Trophoblast cell (in vitro differentiated cells and primary cell): ENCODE measurements at regions not wholly inside any gene's neighbourhood (a gene's known extent, or its start where the extent isn't known, plus 50 kb on each side); places are given as distances from the start of the nearest gene placed in this dataset.
"Not testable (repeated sequence)": the region's sequence is repeated elsewhere in the genome, so short reads cannot be mapped to it uniquely, and the experiment has no call there.

Experiments used
- DNase-seq, 2 donors: peaks; one replicate each; pipeline ENCODE4 v3.0.0-alpha.2; 2016
- H2AFZ ChIP-seq: 2 replicates; pipeline ENCODE4 v1.6.1; 2013; ENCODE audit warnings: low read length, moderate library complexity, mild to moderate bottlenecking; ENCODE audit not compliant: insufficient read depth, poor library complexity
- H2AK5ac ChIP-seq: 2 replicates; pipeline ENCODE4 v1.6.1; 2013; ENCODE audit warnings: mild to moderate bottlenecking, low read length
- H2BK120ac ChIP-seq: 2 replicates; pipeline ENCODE4 v1.6.1; 2013; ENCODE audit warnings: low read length, mild to moderate bottlenecking, moderate library complexity; ENCODE audit not compliant: insufficient read depth, poor library complexity
- H2BK12ac ChIP-seq: 2 replicates; pipeline ENCODE4 v1.6.1; 2013; ENCODE audit warnings: mild to moderate bottlenecking, low read length, moderate library complexity
- H2BK5ac ChIP-seq: 2 replicates; pipeline ENCODE4 v1.6.1; 2013; ENCODE audit warnings: low read length, low read depth, moderate library complexity, mild to moderate bottlenecking; ENCODE audit not compliant: poor library complexity
- H3K14ac ChIP-seq: 2 replicates; pipeline ENCODE4 v1.6.1; 2013; ENCODE audit warnings: mild to moderate bottlenecking, low read length
- H3K18ac ChIP-seq: 2 replicates; pipeline ENCODE4 v1.6.1; 2013; ENCODE audit warnings: mild to moderate bottlenecking, low read length
- H3K23ac ChIP-seq: 2 replicates; pipeline ENCODE4 v1.6.1; 2013; ENCODE audit warnings: low read length
- H3K27ac ChIP-seq: 2 replicates; pipeline ENCODE4 v1.5.1; 2013; ENCODE audit warnings: low read depth, mild to moderate bottlenecking, inconsistent platforms, low read length, moderate library complexity
- H3K27me3 ChIP-seq: 2 replicates; pipeline ENCODE4 v1.6.1; 2013; ENCODE audit warnings: inconsistent platforms, mild to moderate bottlenecking, low read length, moderate library complexity; ENCODE audit not compliant: insufficient read depth
- H3K36me3 ChIP-seq, 2 experiments: 1 replicate in 1 of 2; 2 replicates in 1 of 2; pipeline ENCODE4 v1.6.1; 2013; ENCODE audit warnings: low read length in 2 of 2, mild to moderate bottlenecking in 2 of 2, moderate library complexity in 1 of 2; ENCODE audit not compliant: insufficient read depth in 2 of 2, control insufficient read depth in 1 of 2
- H3K4ac ChIP-seq: 2 replicates; pipeline ENCODE4 v1.6.1; 2013; ENCODE audit warnings: low read depth, mild to moderate bottlenecking, low read length, moderate library complexity
- H3K4me1 ChIP-seq, 2 experiments: 1 replicate in 1 of 2; 2 replicates in 1 of 2; pipeline ENCODE4 v1.6.1; 2013; ENCODE audit warnings: low read length in 2 of 2, mild to moderate bottlenecking in 2 of 2, moderate library complexity in 1 of 2; ENCODE audit not compliant: insufficient read depth in 2 of 2, control insufficient read depth in 1 of 2
- H3K4me2 ChIP-seq: 2 replicates; pipeline ENCODE4 v1.6.1; 2013; ENCODE audit warnings: inconsistent platforms, mild to moderate bottlenecking, low read length, moderate library complexity
- H3K4me3 ChIP-seq: 2 replicates; pipeline ENCODE4 v1.5.1; 2013; ENCODE audit warnings: mild to moderate bottlenecking, low read depth, low read length, inconsistent platforms
- H3K79me1 ChIP-seq: one replicate; pipeline ENCODE4 v1.6.1; 2013; ENCODE audit warnings: low read length
- H3K79me2 ChIP-seq: 2 replicates; pipeline ENCODE4 v1.6.1; 2013; ENCODE audit warnings: low read length, mild to moderate bottlenecking; ENCODE audit not compliant: control insufficient read depth, insufficient read depth, poor library complexity
- H3K9ac ChIP-seq: 2 replicates; pipeline ENCODE4 v1.6.1; 2013; ENCODE audit warnings: mild to moderate bottlenecking, low read length
- H3K9me3 ChIP-seq: 2 replicates; pipeline ENCODE4 v1.6.1; 2013; ENCODE audit warnings: low read depth, mild to moderate bottlenecking, control low read depth, inconsistent platforms, low read length; ENCODE audit not compliant: insufficient read depth
- H4K12ac ChIP-seq: 2 replicates; pipeline ENCODE4 v1.6.1; 2013; ENCODE audit warnings: low read depth, mild to moderate bottlenecking, low read length, moderate library complexity
- H4K8ac ChIP-seq: 2 replicates; pipeline ENCODE4 v1.6.1; 2013; ENCODE audit warnings: low read depth, mild to moderate bottlenecking, low read length, moderate library complexity
- H4K91ac ChIP-seq: one replicate; pipeline ENCODE4 v1.6.1; 2013; ENCODE audit warnings: low read depth, mild to moderate bottlenecking, low read length, moderate library complexity
- WGBS: extraction: QIAGEN DNeasy Blood & Tissue Kit; methylation state at CpG from one replicate; pipeline ENCODE4 v1.1.7; 2013; ENCODE audit warnings: missing lambda C conversion rate; ENCODE audit not compliant: insufficient read length, insufficient coverage; ENCODE audit errors: extremely low coverage; 5-methylcytosine and 5-hydroxymethylcytosine counted together

DNA sequence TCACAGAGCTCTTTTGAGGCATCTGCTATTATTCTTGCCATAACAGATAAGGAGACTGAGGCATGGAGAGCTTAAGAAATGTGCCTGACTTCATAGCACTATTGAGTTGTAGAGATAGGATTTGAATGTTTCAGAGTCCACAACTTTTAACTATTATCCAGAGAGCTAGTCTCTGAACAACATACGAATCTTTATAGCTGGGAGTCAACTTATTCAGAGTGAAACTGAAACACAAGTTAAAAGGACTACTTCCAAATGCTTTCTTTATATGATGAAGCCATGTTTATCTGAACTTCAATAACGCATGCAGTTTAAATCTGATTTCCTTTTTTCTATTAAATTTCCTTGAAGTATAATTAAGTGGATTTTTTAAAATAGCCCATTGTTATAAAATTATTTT is 268.8 kb downstream of the IKZF2 start:
- WGBS = no CpG with 5 or more reads among the region's 2 CpGs

GRCh38 chr2:212876556-212876955 is 274.9 kb downstream of the IKZF2 start:
- not testable (repeated sequence) for H3K23ac ChIP-seq, H2BK12ac ChIP-seq, H3K27ac ChIP-seq, H3K18ac ChIP-seq, H3K9ac ChIP-seq, H3K27me3 ChIP-seq, H3K4me2 ChIP-seq, DNase-seq, H3K79me2 ChIP-seq, H4K91ac ChIP-seq, H3K36me3 ChIP-seq, H2AK5ac ChIP-seq, H2AFZ ChIP-seq, H3K4me3 ChIP-seq, H4K8ac ChIP-seq, H4K12ac ChIP-seq, H2BK5ac ChIP-seq, H3K4ac ChIP-seq, H3K79me1 ChIP-seq, H3K4me1 ChIP-seq, H2BK120ac ChIP-seq, H3K9me3 ChIP-seq, H3K14ac ChIP-seq
- no CpG with 5 or more reads among the region's 6 CpGs for WGBS

More for the DNA sequence above, 268.8 kb downstream of the IKZF2 start:
- Histone ChIP-seq H3K18ac (no peak overlapping the region), H3K36me3 (no peaks in the 10 kb centered on the region), H3K4me3 (no peak overlapping the region), H3K23ac (no peak overlapping the region), H2AFZ (no peak overlapping the region), H2BK5ac (no peak overlapping the region), H3K14ac (no peak overlapping the region), H4K91ac (no peak overlapping the region), H3K9ac (no peak overlapping the region), H3K79me2 (no peaks in the 10 kb centered on the region), H3K4me2 (no peak overlapping the region), H3K4me1 (no peaks in the 10 kb centered on the region), H2AK5ac (no peak overlapping the region), H3K27ac (no peak overlapping the region), H3K79me1 (no peaks in the 10 kb centered on the region), H2BK12ac (no peak overlapping the region), H4K12ac (no peak overlapping the region), H3K27me3 (no peaks in the 10 kb centered on the region), H3K9me3 (no peaks in the 10 kb centered on the region), H4K8ac (no peak overlapping the region), H2BK120ac (no peak overlapping the region), H3K4ac (no peak overlapping the region)
- no peak for DNase-seq

DNA sequence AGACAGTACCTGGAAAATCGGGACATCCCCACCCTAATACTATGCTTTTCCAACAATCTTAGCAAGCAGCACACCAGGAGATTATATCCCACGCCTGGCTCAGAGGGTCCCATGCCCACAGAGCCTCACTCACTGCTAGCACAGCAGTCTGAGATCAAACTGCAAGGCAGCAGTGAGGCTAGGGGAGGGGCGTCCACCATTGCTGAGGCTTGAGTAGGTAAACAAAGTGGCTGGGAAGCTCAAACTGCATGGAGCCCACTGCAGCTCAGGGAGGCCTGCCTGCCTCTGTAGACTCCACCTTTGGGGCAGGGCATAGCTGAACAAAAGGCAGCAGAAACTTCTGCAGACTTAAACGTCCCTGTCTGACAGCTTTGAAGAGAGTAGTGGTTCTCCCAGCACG is 275.5 kb downstream of the IKZF2 start:
- not testable (repeated sequence) for H2BK5ac ChIP-seq, H3K18ac ChIP-seq, H3K9me3 ChIP-seq, DNase-seq, H3K79me1 ChIP-seq, H3K9ac ChIP-seq, H3K14ac ChIP-seq, H2BK12ac ChIP-seq, H4K8ac ChIP-seq, H3K4me2 ChIP-seq, H3K27me3 ChIP-seq, H3K27ac ChIP-seq, H2BK120ac ChIP-seq, H2AK5ac ChIP-seq, H3K4ac ChIP-seq, H2AFZ ChIP-seq, H4K91ac ChIP-seq, H3K36me3 ChIP-seq, H3K4me3 ChIP-seq, H3K23ac ChIP-seq, H4K12ac ChIP-seq, H3K4me1 ChIP-seq, H3K79me2 ChIP-seq
- WGBS = no CpG with 5 or more reads among the region's 5 CpGs

GRCh38 chr2:212873256-212873655 is 278.2 kb downstream of the IKZF2 start:
- no peak overlapping the region for H3K4me2 ChIP-seq
- no peak overlapping the region for H3K27ac ChIP-seq
- no peak overlapping the region for H2AK5ac ChIP-seq
- H2BK120ac ChIP-seq = no peak overlapping the region
- H3K9ac ChIP-seq = no peak overlapping the region
- H4K12ac ChIP-seq = no peak overlapping the region
- no peak overlapping the region for H2AFZ ChIP-seq
- no peak overlapping the region for H3K14ac ChIP-seq
- no peak overlapping the region for H2BK5ac ChIP-seq
- H3K4ac ChIP-seq = no peak overlapping the region
- no peaks in the 10 kb centered on the region for H3K79me2 ChIP-seq
- no peak overlapping the region for H3K4me3 ChIP-seq
- WGBS = no CpG with 5 or more reads among the region's 2 CpGs
- H3K23ac ChIP-seq = no peak overlapping the region
- no peak overlapping the region for H4K91ac ChIP-seq
- H3K18ac ChIP-seq = no peak overlapping the region
- H3K79me1 ChIP-seq = no peaks in the 10 kb centered on the region
- no peaks in the 10 kb centered on the region for H3K27me3 ChIP-seq
- H2BK12ac ChIP-seq = no peak overlapping the region
- no peak for DNase-seq
- no peaks in the 10 kb centered on the region for H3K36me3 ChIP-seq
- no peaks in the 10 kb centered on the region for H3K4me1 ChIP-seq
- no peak overlapping the region for H4K8ac ChIP-seq
- no peaks in the 10 kb centered on the region for H3K9me3 ChIP-seq

- H2BK5ac ChIP-seq = no peak overlapping the region
Observed at GRCh38 chr2:212871597-212871996, 279.8 kb downstream of the IKZF2 start.

More at GRCh38 chr2:212871597-212871996, 279.8 kb downstream of the IKZF2 start:
- Histone ChIP-seq H3K9ac (no peak overlapping the region), H4K8ac (no peak overlapping the region), H2BK12ac (no peak overlapping the region), H3K27ac (no peak overlapping the region), H3K4me1 (no peaks in the 10 kb centered on the region), H3K9me3 (no peaks in the 10 kb centered on the region), H3K79me1 (no peaks in the 10 kb centered on the region), H4K12ac (no peak overlapping the region), H3K4me3 (no peak overlapping the region), H3K14ac (no peak overlapping the region), H3K27me3 (no peaks in the 10 kb centered on the region), H2AK5ac (no peak overlapping the region), H3K36me3 (no peaks in the 10 kb centered on the region), H2BK120ac (no peak overlapping the region), H4K91ac (no peak overlapping the region), H3K18ac (no peak overlapping the region), H3K4ac (no peak overlapping the region), H3K4me2 (no peak overlapping the region), H2AFZ (no peak overlapping the region), H3K79me2 (no peaks in the 10 kb centered on the region), H3K23ac (no peak overlapping the region)
- no peak for DNase-seq
